ENCODE measurements at regions not wholly inside any gene's neighbourhood (a gene's known extent, or its start where the extent isn't known, plus 50 kb on each side); places are given as distances from the start of the nearest gene placed in this dataset.

GRCh38 chr9:72415163-72415562, 50.2 kb upstream of the ZFAND5 start:
- TF ChIP-seq CTCF (IDR thresholded peaks at IDR 0.05; ENCODE audit: low read depth, low read length) = no peak
- TF ChIP-seq MAX (IDR thresholded peaks at IDR 0.05; ENCODE audit: low read depth, low read length) = no peak
- no peak for TF ChIP-seq POLR2A (IDR thresholded peaks at IDR 0.05; ENCODE audit: extremely low read depth, insufficient read length)
- TF ChIP-seq MYC (IDR thresholded peaks at IDR 0.05; ENCODE audit: low read depth, low read length) = no peak
